ENCODE measurements at regions not wholly inside any gene's neighbourhood (a gene's known extent, or its start where the extent isn't known, plus 50 kb on each side); places are given as distances from the start of the nearest gene placed in this dataset.

DNA sequence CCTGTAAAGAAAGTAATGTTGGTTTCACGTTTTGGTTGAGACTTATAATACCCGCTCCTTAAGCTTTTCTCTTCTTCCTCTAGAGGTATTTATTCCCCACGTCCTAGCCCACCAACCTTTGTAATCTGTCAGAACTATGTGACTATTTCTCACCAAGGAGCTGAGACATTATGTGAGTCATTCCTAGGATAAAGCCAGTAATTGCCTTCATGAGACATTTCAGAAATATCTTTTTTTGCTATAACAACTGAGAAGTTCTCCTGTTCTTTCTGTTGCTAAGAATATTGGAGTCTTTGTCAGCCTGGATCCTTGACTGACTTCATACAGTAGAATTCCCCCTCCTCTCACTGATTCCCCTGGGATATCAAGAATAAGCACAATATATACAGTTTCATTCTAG, 1497.0 kb upstream of the TENM4 start:
- Histone ChIP-seq H3K36me3 (ENCODE audit: low read depth, low read length) (no peaks in the 10 kb centered on the region), H3K4me3 (ENCODE audit: low read length) (no peak overlapping the region), H3K27me3 (ENCODE audit: low read length) (no peaks in the 10 kb centered on the region), H3K9me2 (replicated peaks; ENCODE audit: low read length) (no peaks in the 10 kb centered on the region), H2AFZ (ENCODE audit: low read length) (no peak overlapping the region), H3F3A (ENCODE audit: low read length, unreplicated experiment) (no peaks in the 10 kb centered on the region), H3K27ac (ENCODE audit: low read length) (no peak overlapping the region), H3K79me2 (ENCODE audit: low read length) (no peaks in the 10 kb centered on the region), H4K20me1 (ENCODE audit: low read length) (no peaks in the 10 kb centered on the region), H3K9me3 (ENCODE audit: low read length) (no peaks in the 10 kb centered on the region), H3K4me1 (ENCODE audit: insufficient read depth, low read length) (no peaks in the 10 kb centered on the region), H3K9ac (ENCODE audit: low read length) (no peak overlapping the region), H3K4me2 (ENCODE audit: low read length) (no peak overlapping the region)
- intact Hi-C loops (cut with micrococcal nuclease): no loop called here
- ATAC-seq (no peak), DNase-seq (no peak)
- BruUV-seq (replicated peaks): no TSS peak
- ChIA-PET CTCF (no interaction called here), POLR2A (ENCODE audit: unreplicated experiment) (interaction anchor here (0.5 kb wide), 1 partner anchor 1289 kb away, joined by 3 read pairs; no protein-coding TSS in a partner anchor)
- TF ChIP-seq EZH2 (IDR thresholded peaks at IDR 0.05; ENCODE audit: low read length, unreplicated experiment) (no peak), CTCF (conservative IDR thresholded peaks at IDR 0.05; ENCODE audit: low read depth, low read length) (no peak), EZH2phosphoT487 (IDR thresholded peaks at IDR 0.05; ENCODE audit: borderline replicate concordance, low read length) (no peak)

- no peak overlapping the region for H3K4me2 ChIP-seq (ENCODE audit: low read length)
- BruUV-seq (replicated peaks): no TSS peak
- no peaks in the 10 kb centered on the region for H4K20me1 ChIP-seq (ENCODE audit: low read length)
- ChIA-PET POLR2A (ENCODE audit: unreplicated experiment) (no interaction called here), CTCF (no interaction called here)
- H3K4me1 ChIP-seq (ENCODE audit: insufficient read depth, low read length): no peaks in the 10 kb centered on the region
- H3K79me2 ChIP-seq (ENCODE audit: low read length): no peaks in the 10 kb centered on the region
- TF ChIP-seq EZH2 (IDR thresholded peaks at IDR 0.05; ENCODE audit: low read length, unreplicated experiment) (no peak), CTCF (conservative IDR thresholded peaks at IDR 0.05; ENCODE audit: low read depth, low read length) (no peak), EZH2phosphoT487 (IDR thresholded peaks at IDR 0.05; ENCODE audit: borderline replicate concordance, low read length) (no peak)
- no peaks in the 10 kb centered on the region for H3K36me3 ChIP-seq (ENCODE audit: low read depth, low read length)
- H3K9me2 ChIP-seq (replicated peaks; ENCODE audit: low read length): no peaks in the 10 kb centered on the region
- intact Hi-C loops (cut with micrococcal nuclease): no loop called here
- H3K27ac ChIP-seq (ENCODE audit: low read length): no peak overlapping the region
- no peak for DNase-seq
- H3K9ac ChIP-seq (ENCODE audit: low read length): no peak overlapping the region
- no peak overlapping the region for H2AFZ ChIP-seq (ENCODE audit: low read length)
- H3K27me3 ChIP-seq (ENCODE audit: low read length): no peaks in the 10 kb centered on the region
- H3K9me3 ChIP-seq (ENCODE audit: low read length): no peaks in the 10 kb centered on the region
- no peak overlapping the region for H3K4me3 ChIP-seq (ENCODE audit: low read length)
- no peak for ATAC-seq
- no peaks in the 10 kb centered on the region for H3F3A ChIP-seq (ENCODE audit: low read length, unreplicated experiment)
Observed at GRCh38 chr11:80930038-80930437, 1489.2 kb upstream of the TENM4 start.

- H3F3A ChIP-seq (ENCODE audit: low read length, unreplicated experiment): no peaks in the 10 kb centered on the region
- no peaks in the 10 kb centered on the region for H3K79me2 ChIP-seq (ENCODE audit: low read length)
- ChIA-PET CTCF (no interaction called here), POLR2A (ENCODE audit: unreplicated experiment) (no interaction called here)
- no peaks in the 10 kb centered on the region for H3K36me3 ChIP-seq (ENCODE audit: low read depth, low read length)
- no peaks in the 10 kb centered on the region for H3K4me1 ChIP-seq (ENCODE audit: insufficient read depth, low read length)
- H4K20me1 ChIP-seq (ENCODE audit: low read length): no peaks in the 10 kb centered on the region
- H3K27me3 ChIP-seq (ENCODE audit: low read length): no peaks in the 10 kb centered on the region
- H3K4me2 ChIP-seq (ENCODE audit: low read length): no peak overlapping the region
- ATAC-seq (no peak), DNase-seq (no peak)
- no peaks in the 10 kb centered on the region for H3K9me3 ChIP-seq (ENCODE audit: low read length)
- no peak overlapping the region for H3K4me3 ChIP-seq (ENCODE audit: low read length)
- no TSS peak for BruUV-seq (replicated peaks)
- no peak overlapping the region for H2AFZ ChIP-seq (ENCODE audit: low read length)
- no peak overlapping the region for H3K27ac ChIP-seq (ENCODE audit: low read length)
- H3K9ac ChIP-seq (ENCODE audit: low read length): no peak overlapping the region
- intact Hi-C loops (cut with micrococcal nuclease): no loop called here
- no peaks in the 10 kb centered on the region for H3K9me2 ChIP-seq (replicated peaks; ENCODE audit: low read length)
- TF ChIP-seq EZH2 (IDR thresholded peaks at IDR 0.05; ENCODE audit: low read length, unreplicated experiment): no peak
- no peak for TF ChIP-seq EZH2phosphoT487 (IDR thresholded peaks at IDR 0.05; ENCODE audit: borderline replicate concordance, low read length)
- TF ChIP-seq CTCF (conservative IDR thresholded peaks at IDR 0.05; ENCODE audit: low read depth, low read length): no peak
Observed at GRCh38 chr11:80929031-80929805, 1488.4 kb upstream of the TENM4 start.

All from PC-3 (cell line).